PFSK-1 (cell line): ENCODE measurements at regions not wholly inside any gene's neighbourhood (a gene's known extent, or its start where the extent isn't known, plus 50 kb on each side); places are given as distances from the start of the nearest gene placed in this dataset.

Source experiments
- FOXP2 ChIP-seq: optimal IDR thresholded peaks from 2 replicates; pipeline ENCODE3; 2011; ENCODE audit warnings: borderline replicate concordance, control low read depth, inconsistent platforms; ENCODE audit not compliant: insufficient read depth; ENCODE audit errors: extremely low read length, extremely low read depth
- POLR2AphosphoS5 ChIP-seq: IDR thresholded peaks from 2 replicates; pipeline ENCODE4 v1.6.1; 2012; ENCODE audit warnings: low read depth, mild to moderate bottlenecking, control low read depth, low read length, moderate library complexity
- REST ChIP-seq, 2 experiments: IDR thresholded peaks; 2 replicates each; pipeline versions ENCODE4 v1.6.1 to v1.8.0; 2011 to 2012; ENCODE audit warnings: low read depth in 2 of 2, low read length in 2 of 2, control low read depth in 1 of 2, inconsistent platforms in 1 of 2, mild to moderate bottlenecking in 1 of 2, moderate library complexity in 1 of 2; ENCODE audit not compliant: insufficient read depth in 1 of 2
- SIN3A ChIP-seq: IDR thresholded peaks from 2 replicates; pipeline ENCODE4 v1.6.1; 2012; ENCODE audit warnings: mild to moderate bottlenecking, low read length, moderate library complexity, borderline replicate concordance; ENCODE audit not compliant: insufficient read depth
- TAF1 ChIP-seq: IDR thresholded peaks from 2 replicates; pipeline ENCODE4 v1.6.1; 2012; ENCODE audit warnings: low read length, control low read depth, borderline replicate concordance; ENCODE audit not compliant: insufficient read depth

- TF ChIP-seq REST (IDR thresholded peaks at IDR 0.05; ENCODE audit: insufficient read depth in 1 of 2, low read depth in 2 of 2, low read length in 2 of 2) = no peak
- TF ChIP-seq FOXP2 = no peak
- TF ChIP-seq SIN3A = no peak
- TF ChIP-seq POLR2AphosphoS5 = no peak
- TF ChIP-seq TAF1 = no peak
Measured at GRCh38 chr10:9166770-9167169, 1112.3 kb downstream of the GATA3 start.

- TF ChIP-seq POLR2AphosphoS5 = no peak
- no peak for TF ChIP-seq TAF1
- TF ChIP-seq REST (IDR thresholded peaks at IDR 0.05; ENCODE audit: insufficient read depth in 1 of 2, low read depth in 2 of 2, low read length in 2 of 2) = no peak
- no peak for TF ChIP-seq SIN3A
- no peak for TF ChIP-seq FOXP2
Measured at GRCh38 chr10:9172276-9172675, 1117.8 kb downstream of the GATA3 start.

- TF ChIP-seq POLR2AphosphoS5 (no peak), SIN3A (no peak), FOXP2 (no peak), REST (IDR thresholded peaks at IDR 0.05; ENCODE audit: insufficient read depth in 1 of 2, low read depth in 2 of 2, low read length in 2 of 2) (no peak), TAF1 (no peak)
Measured at GRCh38 chr10:9175200-9175599, 1120.7 kb downstream of the GATA3 start.

GRCh38 chr10:9188022-9188810 lies 1133.7 kb downstream of the GATA3 start:
- TF ChIP-seq FOXP2 = no peak
- TF ChIP-seq POLR2AphosphoS5 = no peak
- no peak for TF ChIP-seq REST (IDR thresholded peaks at IDR 0.05; ENCODE audit: insufficient read depth in 1 of 2, low read depth in 2 of 2, low read length in 2 of 2)
- TF ChIP-seq TAF1 = no peak
- no peak for TF ChIP-seq SIN3A
